ENCODE measurements at regions not wholly inside any gene's neighbourhood (a gene's known extent, or its start where the extent isn't known, plus 50 kb on each side); places are given as distances from the start of the nearest gene placed in this dataset.

GRCh38 chr2:125713533-125713932 lies 942.4 kb upstream of the GYPC start:
- no peaks in the 10 kb centered on the region for H3K4me1 ChIP-seq (ENCODE audit: control insufficient read depth, extremely low read depth, insufficient read depth, low read length)
- H3K9me3 ChIP-seq (ENCODE audit: control insufficient read depth, insufficient read depth, low read depth, low read length), result no peaks in the 10 kb centered on the region
- no peaks in the 10 kb centered on the region for H4K20me1 ChIP-seq (ENCODE audit: control insufficient read depth, extremely low read depth, insufficient read depth, low read length)
- no peaks in the 10 kb centered on the region for H3K27me3 ChIP-seq (ENCODE audit: control insufficient read depth, insufficient read depth, low read length)
- H2AFZ ChIP-seq (ENCODE audit: low read length), result no peak overlapping the region
- TF ChIP-seq CTCF (conservative IDR thresholded peaks at IDR 0.05 in 1 of 2, IDR thresholded peaks at IDR 0.05 in 1 of 2; ENCODE audit: low read depth in 1 of 2, low read length in 2 of 2) (no peak), EZH2 (IDR thresholded peaks at IDR 0.05; ENCODE audit: low read length, missing control alignments) (no peak)
- H3K36me3 ChIP-seq (ENCODE audit: control insufficient read depth, insufficient read depth, low read length), result no peaks in the 10 kb centered on the region
- H3K27ac ChIP-seq (ENCODE audit: insufficient read depth, low read length), result no peak overlapping the region
- no peak overlapping the region for H3K4me3 ChIP-seq (replicated peaks in 1 of 4; ENCODE audit: control extremely low read depth in 1 of 4, insufficient read depth in 1 of 4, low read depth in 3 of 4, low read length in 4 of 4)
- no peak overlapping the region for H3K9ac ChIP-seq (ENCODE audit: insufficient read depth, low read length)
- H3K79me2 ChIP-seq (ENCODE audit: control insufficient read depth, insufficient read depth, low read length), result no peaks in the 10 kb centered on the region
- no peak overlapping the region for H3K4me2 ChIP-seq (ENCODE audit: extremely low read depth, insufficient read depth, low read length)
- no peak for DNase-seq (ENCODE audit: low read depth in 2 of 2)

DNA sequence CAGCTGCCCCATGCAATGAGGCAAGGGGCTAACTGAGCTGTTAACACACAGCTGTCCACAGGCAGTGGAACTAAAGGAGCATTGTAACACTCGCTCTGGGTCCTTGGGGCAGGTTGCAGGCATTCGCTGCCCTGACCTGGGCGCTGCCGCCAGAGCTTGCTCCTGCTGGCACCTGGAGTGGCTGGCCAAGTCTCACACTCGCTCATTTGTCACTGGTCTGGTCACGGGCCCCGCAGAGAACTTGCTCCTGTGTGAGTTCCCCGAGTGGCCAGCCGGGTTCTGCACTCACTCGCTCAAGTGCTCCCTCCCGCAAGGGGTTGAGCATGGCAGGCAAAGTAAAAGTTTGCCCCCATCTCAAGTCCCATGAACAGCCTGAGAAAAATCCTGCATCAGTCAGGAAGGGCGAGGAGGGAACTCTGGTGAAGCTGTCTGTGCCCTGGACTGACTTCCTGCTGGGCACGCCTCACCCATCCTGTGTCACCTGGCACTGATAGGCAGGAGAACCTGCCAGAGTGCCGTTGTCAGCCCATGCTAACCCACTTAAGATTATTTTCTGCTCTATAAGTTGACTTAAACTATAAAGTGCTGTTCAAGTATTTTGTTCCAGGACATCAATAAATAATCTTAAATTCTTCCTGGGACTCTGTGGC lies 934.8 kb upstream of the GYPC start:
- TF ChIP-seq EZH2 (IDR thresholded peaks at IDR 0.05; ENCODE audit: low read length, missing control alignments) (no peak), CTCF (conservative IDR thresholded peaks at IDR 0.05 in 1 of 2, IDR thresholded peaks at IDR 0.05 in 1 of 2; ENCODE audit: low read depth in 1 of 2, low read length in 2 of 2) (no peak)
- Histone ChIP-seq H3K9ac (ENCODE audit: insufficient read depth, low read length) (no peak overlapping the region), H3K27ac (ENCODE audit: insufficient read depth, low read length) (no peak overlapping the region), H3K4me2 (ENCODE audit: extremely low read depth, insufficient read depth, low read length) (no peak overlapping the region), H3K4me1 (ENCODE audit: control insufficient read depth, extremely low read depth, insufficient read depth, low read length) (no peaks in the 10 kb centered on the region), H3K79me2 (ENCODE audit: control insufficient read depth, insufficient read depth, low read length) (no peaks in the 10 kb centered on the region), H3K27me3 (ENCODE audit: control insufficient read depth, insufficient read depth, low read length) (no peaks in the 10 kb centered on the region), H3K36me3 (ENCODE audit: control insufficient read depth, insufficient read depth, low read length) (no peaks in the 10 kb centered on the region), H4K20me1 (ENCODE audit: control insufficient read depth, extremely low read depth, insufficient read depth, low read length) (no peaks in the 10 kb centered on the region), H2AFZ (ENCODE audit: low read length) (no peak overlapping the region), H3K4me3 (replicated peaks in 1 of 4; ENCODE audit: control extremely low read depth in 1 of 4, insufficient read depth in 1 of 4, low read depth in 3 of 4, low read length in 4 of 4) (no peak overlapping the region), H3K9me3 (ENCODE audit: control insufficient read depth, insufficient read depth, low read depth, low read length) (no peaks in the 10 kb centered on the region)
- no peak for DNase-seq (ENCODE audit: low read depth in 2 of 2)

DNA sequence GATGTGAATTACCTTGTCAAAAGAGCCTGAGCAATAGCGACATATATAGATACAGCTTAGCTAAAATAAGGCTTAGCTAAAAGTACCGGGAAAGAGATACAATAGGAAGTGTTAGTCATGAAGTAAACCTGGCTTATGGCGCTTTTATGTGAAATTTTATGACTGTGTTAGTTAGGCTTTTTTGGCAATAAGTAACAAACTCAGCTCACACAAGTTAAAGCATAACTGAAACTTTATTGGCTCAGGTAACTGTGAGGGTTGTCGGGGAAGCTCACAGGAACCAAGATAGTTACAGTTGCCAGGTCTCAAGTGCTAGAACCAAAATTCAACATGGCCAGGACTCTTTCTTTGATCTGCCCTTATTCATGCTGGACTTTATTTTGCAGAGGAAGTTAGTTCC lies 925.0 kb upstream of the GYPC start:
- TF ChIP-seq CTCF (conservative IDR thresholded peaks at IDR 0.05 in 1 of 2, IDR thresholded peaks at IDR 0.05 in 1 of 2; ENCODE audit: low read depth in 1 of 2, low read length in 2 of 2) (no peak), EZH2 (IDR thresholded peaks at IDR 0.05; ENCODE audit: low read length, missing control alignments) (no peak)

More for the DNA sequence above, 925.0 kb upstream of the GYPC start:
- DNase-seq (ENCODE audit: low read depth in 2 of 2), result no peak
- Histone ChIP-seq H3K79me2 (ENCODE audit: control insufficient read depth, insufficient read depth, low read length) (no peaks in the 10 kb centered on the region), H3K4me2 (ENCODE audit: extremely low read depth, insufficient read depth, low read length) (no peak overlapping the region), H3K4me1 (ENCODE audit: control insufficient read depth, extremely low read depth, insufficient read depth, low read length) (no peaks in the 10 kb centered on the region), H3K36me3 (ENCODE audit: control insufficient read depth, insufficient read depth, low read length) (no peaks in the 10 kb centered on the region), H3K4me3 (replicated peaks in 1 of 4; ENCODE audit: control extremely low read depth in 1 of 4, insufficient read depth in 1 of 4, low read depth in 3 of 4, low read length in 4 of 4) (no peak overlapping the region), H3K9me3 (ENCODE audit: control insufficient read depth, insufficient read depth, low read depth, low read length) (no peaks in the 10 kb centered on the region), H2AFZ (ENCODE audit: low read length) (no peak overlapping the region), H3K27ac (ENCODE audit: insufficient read depth, low read length) (no peak overlapping the region), H3K9ac (ENCODE audit: insufficient read depth, low read length) (no peak overlapping the region), H4K20me1 (ENCODE audit: control insufficient read depth, extremely low read depth, insufficient read depth, low read length) (no peaks in the 10 kb centered on the region), H3K27me3 (ENCODE audit: control insufficient read depth, insufficient read depth, low read length) (no peaks in the 10 kb centered on the region)

Measured in fibroblast of lung (primary cell).